ENCODE measurements at regions not wholly inside any gene's neighbourhood (a gene's known extent, or its start where the extent isn't known, plus 50 kb on each side); places are given as distances from the start of the nearest gene placed in this dataset.

GRCh38 chr4:74621616-74622015 is 172.7 kb downstream of the BTC start:
- intact Hi-C loops (cut with DNase I; ENCODE audit: low total_unique reads) = no loop called here
- TF ChIP-seq POLR2AphosphoS5 (IDR thresholded peaks at IDR 0.05) (no peak), POLR2A (IDR thresholded peaks at IDR 0.05) (no peak)
- DNase-seq (ENCODE audit: low spot score in 2 of 2) = no peak
- no peaks in the 10 kb centered on the region for H3K4me1 ChIP-seq
- no peaks in the 10 kb centered on the region for H3K27me3 ChIP-seq
- no peaks in the 10 kb centered on the region for H3K9me3 ChIP-seq
- H3K36me3 ChIP-seq = no peaks in the 10 kb centered on the region
- H3K4me3 ChIP-seq = no peak overlapping the region
- H3K27ac ChIP-seq = no peak overlapping the region

- TF ChIP-seq POLR2AphosphoS5 (IDR thresholded peaks at IDR 0.05) (no peak), CTCF (IDR thresholded peaks at IDR 0.05) (peak in 2 of 3 donors; percentile 44 to 64), POLR2A (IDR thresholded peaks at IDR 0.05) (no peak)
- Histone ChIP-seq H3K27me3 (no peaks in the 10 kb centered on the region), H3K4me3 (no peak overlapping the region), H3K4me1 (no peaks in the 10 kb centered on the region), H3K36me3 (no peaks in the 10 kb centered on the region), H3K27ac (no peak overlapping the region), H3K9me3 (no peaks in the 10 kb centered on the region)
- intact Hi-C loops (cut with DNase I; ENCODE audit: low total_unique reads) = no loop called here
- DNase-seq (ENCODE audit: low spot score in 2 of 2) = no peak
Measured at GRCh38 chr4:74623041-74623440, 171.3 kb downstream of the BTC start.

DNA sequence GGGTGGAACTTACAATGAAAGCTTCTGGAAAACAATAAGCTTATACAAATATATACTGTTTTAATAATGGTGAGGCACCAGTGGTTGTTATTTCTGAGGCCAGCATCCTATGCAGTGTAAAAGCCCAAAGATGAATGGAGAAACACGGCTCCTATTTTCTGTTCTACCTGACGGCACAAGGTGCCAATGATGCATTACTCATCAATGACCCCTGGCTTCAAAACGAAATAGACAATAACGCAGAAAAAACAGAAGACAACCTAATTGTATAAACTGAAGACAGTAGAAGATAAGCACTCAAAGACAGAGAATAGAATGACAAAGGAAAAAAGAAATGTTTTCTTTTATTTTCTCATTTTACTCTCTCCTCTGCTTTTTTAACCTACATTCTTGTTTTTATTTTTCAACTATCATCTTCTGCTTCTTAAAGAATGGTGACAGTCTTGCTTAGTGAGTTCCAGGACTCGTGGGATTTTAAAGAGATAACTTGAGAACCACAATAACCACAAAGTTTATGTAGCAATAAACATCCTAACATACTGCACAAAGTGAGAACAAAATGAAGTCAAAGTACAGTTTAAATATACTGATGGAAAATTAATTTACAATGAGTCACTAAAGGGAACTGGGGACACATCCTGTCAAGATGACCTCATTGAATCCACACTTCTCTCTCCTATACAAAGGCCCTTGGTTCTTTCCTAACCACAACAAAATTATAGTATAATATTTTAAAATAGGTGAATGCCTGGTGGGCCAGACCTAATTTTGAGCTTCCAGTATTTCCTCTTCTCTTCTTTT is 169.8 kb downstream of the BTC start:
- TF ChIP-seq POLR2A (IDR thresholded peaks at IDR 0.05) = no peak
- no peak for TF ChIP-seq CTCF (IDR thresholded peaks at IDR 0.05)
- no peak for TF ChIP-seq POLR2AphosphoS5 (IDR thresholded peaks at IDR 0.05)
- H3K27ac ChIP-seq = peak overlapping the region; percentile 68 to 75

GRCh38 chr4:74625981-74626380 is 168.3 kb downstream of the BTC start:
- Histone ChIP-seq H3K36me3 (no peaks in the 10 kb centered on the region), H3K27me3 (no peaks in the 10 kb centered on the region), H3K9me3 (no peaks in the 10 kb centered on the region), H3K4me1 (no peaks in the 10 kb centered on the region), H3K27ac (no peak overlapping the region), H3K4me3 (no peak overlapping the region)
- TF ChIP-seq POLR2A (IDR thresholded peaks at IDR 0.05) = no peak
- no peak for TF ChIP-seq POLR2AphosphoS5 (IDR thresholded peaks at IDR 0.05)
- no peak for TF ChIP-seq CTCF (IDR thresholded peaks at IDR 0.05)
- intact Hi-C loops (cut with DNase I; ENCODE audit: low total_unique reads) = no loop called here
- DNase-seq (ENCODE audit: low spot score in 2 of 2) = no peak

More for the DNA sequence above, 169.8 kb downstream of the BTC start:
- no peak for DNase-seq (ENCODE audit: low spot score in 2 of 2)
- intact Hi-C loops (cut with DNase I; ENCODE audit: low total_unique reads) = no loop called here
- H3K36me3 ChIP-seq = no peaks in the 10 kb centered on the region
- no peak overlapping the region for H3K4me3 ChIP-seq
- no peaks in the 10 kb centered on the region for H3K27me3 ChIP-seq
- H3K4me1 ChIP-seq = no peaks in the 10 kb centered on the region
- H3K9me3 ChIP-seq = no peaks in the 10 kb centered on the region

GRCh38 chr4:74627093-74627492 is 167.2 kb downstream of the BTC start:
- H3K27ac ChIP-seq = no peak overlapping the region

More at GRCh38 chr4:74627093-74627492, 167.2 kb downstream of the BTC start:
- no peak for DNase-seq (ENCODE audit: low spot score in 2 of 2)
- H3K27me3 ChIP-seq = no peaks in the 10 kb centered on the region
- H3K4me1 ChIP-seq = no peaks in the 10 kb centered on the region
- intact Hi-C loops (cut with DNase I; ENCODE audit: low total_unique reads) = no loop called here
- no peaks in the 10 kb centered on the region for H3K36me3 ChIP-seq
- H3K4me3 ChIP-seq = no peak overlapping the region
- no peak for TF ChIP-seq CTCF (IDR thresholded peaks at IDR 0.05)
- TF ChIP-seq POLR2AphosphoS5 (IDR thresholded peaks at IDR 0.05) = no peak
- TF ChIP-seq POLR2A (IDR thresholded peaks at IDR 0.05) = no peak
- no peaks in the 10 kb centered on the region for H3K9me3 ChIP-seq

Data from breast epithelium (tissue), 4 donors.